Mesenchymal stem cell (in vitro differentiated cells and primary cell): ENCODE measurements at regions not wholly inside any gene's neighbourhood (a gene's known extent, or its start where the extent isn't known, plus 50 kb on each side); places are given as distances from the start of the nearest gene placed in this dataset.

Experiments used
- DNase-seq: peaks from one replicate; pipeline ENCODE4 v3.0.0-alpha.2; 2013
- H2AFZ ChIP-seq: one replicate; pipeline ENCODE4 v1.6.1; 2013; ENCODE audit warnings: low read depth, mild to moderate bottlenecking, control low read depth, inconsistent platforms, low read length, moderate library complexity
- H2AK5ac ChIP-seq: 2 replicates; pipeline ENCODE4 v1.6.1; 2013; ENCODE audit warnings: low read length, moderate library complexity, mild to moderate bottlenecking, inconsistent platforms; ENCODE audit not compliant: severe bottlenecking
- H2BK120ac ChIP-seq: one replicate; pipeline ENCODE4 v1.6.1; 2013; ENCODE audit warnings: low read depth, mild to moderate bottlenecking, inconsistent platforms, low read length, moderate library complexity
- H2BK12ac ChIP-seq, 2 experiments: one replicate each; pipeline ENCODE4 v1.6.1; 2013; ENCODE audit warnings: inconsistent platforms in 2 of 2, low read length in 2 of 2, mild to moderate bottlenecking in 2 of 2, moderate library complexity in 2 of 2, control low read depth in 1 of 2
- H2BK15ac ChIP-seq: one replicate; pipeline ENCODE4 v1.6.1; 2013; ENCODE audit warnings: mild to moderate bottlenecking, low read depth, inconsistent platforms; ENCODE audit not compliant: poor library complexity, severe bottlenecking
- H2BK5ac ChIP-seq: 2 replicates; pipeline ENCODE4 v1.6.1; 2013; ENCODE audit warnings: low read depth, mild to moderate bottlenecking, low read length, control low read depth, inconsistent platforms; ENCODE audit not compliant: poor library complexity, severe bottlenecking
- H3K14ac ChIP-seq, 2 experiments: one replicate each; pipeline ENCODE4 v1.6.1; 2013; ENCODE audit warnings: inconsistent platforms in 2 of 2, low read length in 2 of 2, control low read depth in 1 of 2, mild to moderate bottlenecking in 1 of 2, moderate library complexity in 1 of 2
- H3K18ac ChIP-seq, 2 experiments: one replicate each; pipeline ENCODE4 v1.6.1; 2013; ENCODE audit warnings: inconsistent platforms in 2 of 2, low read length in 2 of 2, control low read depth in 1 of 2, low read depth in 1 of 2, mild to moderate bottlenecking in 1 of 2
- H3K23ac ChIP-seq, 2 experiments: one replicate each; pipeline ENCODE4 v1.6.1; 2013; ENCODE audit warnings: inconsistent platforms in 2 of 2, low read length in 2 of 2, mild to moderate bottlenecking in 2 of 2, moderate library complexity in 2 of 2, control low read depth in 1 of 2
- H3K27ac ChIP-seq: 2 replicates; pipeline ENCODE4 v1.5.1; 2013; ENCODE audit warnings: mild to moderate bottlenecking, moderate library complexity, low read length, control low read depth, inconsistent platforms; ENCODE audit not compliant: poor library complexity, severe bottlenecking
- H3K27me3 ChIP-seq, 2 experiments: 2 replicates each; pipeline versions ENCODE4 v1.6.1 to v1.7.0; 2013; ENCODE audit warnings: low read length in 2 of 2, mild to moderate bottlenecking in 2 of 2, moderate library complexity in 2 of 2, control low read depth in 1 of 2, inconsistent platforms in 1 of 2; ENCODE audit not compliant: control insufficient read depth in 1 of 2, insufficient read depth in 1 of 2
- H3K36me3 ChIP-seq, 2 experiments: 2 replicates each; pipeline versions ENCODE4 v1.6.1 to v1.7.0; 2013; ENCODE audit warnings: low read length in 2 of 2, control low read depth in 1 of 2, inconsistent platforms in 1 of 2, low read depth in 1 of 2, mild to moderate bottlenecking in 1 of 2; ENCODE audit not compliant: insufficient read depth in 2 of 2, control insufficient read depth in 1 of 2
- H3K4ac ChIP-seq, 2 experiments: one replicate each; pipeline ENCODE4 v1.6.1; 2013; ENCODE audit warnings: inconsistent platforms in 2 of 2, low read length in 2 of 2, mild to moderate bottlenecking in 2 of 2, moderate library complexity in 2 of 2, control low read depth in 1 of 2, low read depth in 1 of 2
- H3K4me1 ChIP-seq: 2 replicates; pipeline ENCODE4 v1.6.1; 2013; ENCODE audit warnings: low read depth, low read length, control low read depth; ENCODE audit not compliant: control insufficient read depth, insufficient read depth
- H3K4me2 ChIP-seq: 2 replicates; pipeline ENCODE4 v1.6.1; 2013; ENCODE audit warnings: low read length, mild to moderate bottlenecking, inconsistent platforms; ENCODE audit not compliant: poor library complexity, severe bottlenecking
- H3K4me3 ChIP-seq, 2 experiments: 2 replicates each; pipeline versions ENCODE4 v1.5.1 to v1.7.0; 2013; ENCODE audit warnings: low read length in 2 of 2, mild to moderate bottlenecking in 2 of 2, control low read depth in 1 of 2, low read depth in 1 of 2; ENCODE audit not compliant: insufficient read depth in 1 of 2
- H3K79me1 ChIP-seq: replicated peaks from 2 replicates; pipeline ENCODE4 v1.6.1; 2013; ENCODE audit warnings: mild to moderate bottlenecking, control low read depth, low read length, inconsistent platforms; ENCODE audit not compliant: poor library complexity, severe bottlenecking
- H3K9ac ChIP-seq: 2 replicates; pipeline ENCODE4 v1.7.0; 2013; ENCODE audit warnings: mild to moderate bottlenecking, low read length, moderate library complexity
- H3K9me3 ChIP-seq: 2 replicates; pipeline ENCODE4 v1.7.0; 2013; ENCODE audit warnings: mild to moderate bottlenecking, low read length; ENCODE audit not compliant: control insufficient read depth
- H4K8ac ChIP-seq: one replicate; pipeline ENCODE4 v1.6.1; 2013; ENCODE audit warnings: inconsistent platforms, mild to moderate bottlenecking, low read length, moderate library complexity
- H4K91ac ChIP-seq: one replicate; pipeline ENCODE4 v1.6.1; 2013; ENCODE audit warnings: mild to moderate bottlenecking, low read length, inconsistent platforms
- WGBS: methylation state at CpG from one replicate; pipeline ENCODE4 v1.1.7; 2013; ENCODE audit warnings: mixed read lengths; 5-methylcytosine and 5-hydroxymethylcytosine counted together

GRCh38 chr5:2111569-2112105 lies 228.9 kb upstream of the IRX4 start:
- H3K4ac ChIP-seq: no peak overlapping the region
- H2BK5ac ChIP-seq: no peak overlapping the region
- no peak overlapping the region for H4K8ac ChIP-seq
- no peaks in the 10 kb centered on the region for H3K27me3 ChIP-seq
- no peak overlapping the region for H3K9ac ChIP-seq
- no peak overlapping the region for H3K18ac ChIP-seq
- peaks cover 1% of the 10 kb centered on the region for H3K4me1 ChIP-seq
- H2BK15ac ChIP-seq: no peak overlapping the region
- no peak overlapping the region for H2AFZ ChIP-seq
- WGBS: 90% methylated on average over 36 of the region's 36 CpGs
- no peak overlapping the region for H2BK12ac ChIP-seq
- H4K91ac ChIP-seq: no peak overlapping the region
- H3K36me3 ChIP-seq: no peaks in the 10 kb centered on the region
- H2AK5ac ChIP-seq: no peak overlapping the region
- no peak overlapping the region for H2BK120ac ChIP-seq
- no peak overlapping the region for H3K27ac ChIP-seq
- no peaks in the 10 kb centered on the region for H3K79me1 ChIP-seq
- peaks cover 10% of the 10 kb centered on the region for H3K9me3 ChIP-seq
- no peak overlapping the region for H3K23ac ChIP-seq
- H3K4me3 ChIP-seq: no peak overlapping the region
- H3K14ac ChIP-seq: no peak overlapping the region
- no peak for DNase-seq
- no peak overlapping the region for H3K4me2 ChIP-seq

GRCh38 chr5:2110934-2111462 lies 228.3 kb upstream of the IRX4 start:
- Histone ChIP-seq H3K9me3 (peaks cover 16% of the 10 kb centered on the region), H3K18ac (no peak overlapping the region), H3K9ac (no peak overlapping the region), H3K14ac (no peak overlapping the region), H3K27me3 (no peaks in the 10 kb centered on the region), H3K79me1 (no peaks in the 10 kb centered on the region), H3K4ac (no peak overlapping the region), H3K4me2 (no peak overlapping the region), H2BK12ac (no peak overlapping the region), H2AFZ (no peak overlapping the region), H2BK5ac (no peak overlapping the region), H3K27ac (no peak overlapping the region), H3K4me3 (no peak overlapping the region), H2BK120ac (no peak overlapping the region), H2BK15ac (no peak overlapping the region), H3K36me3 (no peaks in the 10 kb centered on the region), H3K23ac (no peak overlapping the region), H2AK5ac (no peak overlapping the region), H4K91ac (no peak overlapping the region), H3K4me1 (peaks cover 1% of the 10 kb centered on the region), H4K8ac (no peak overlapping the region)
- DNase-seq: no peak
- WGBS: 92% methylated on average over 17 of the region's 17 CpGs

- Histone ChIP-seq H3K27me3 (no peaks in the 10 kb centered on the region), H3K9ac (no peak overlapping the region), H2AK5ac (no peak overlapping the region), H2AFZ (no peak overlapping the region), H3K14ac (no peak overlapping the region), H3K4ac (no peak overlapping the region), H4K8ac (no peak overlapping the region), H3K18ac (no peak overlapping the region), H2BK15ac (no peak overlapping the region), H4K91ac (no peak overlapping the region), H3K27ac (no peak overlapping the region), H2BK120ac (no peak overlapping the region), H3K4me3 (no peak overlapping the region), H3K36me3 (no peaks in the 10 kb centered on the region), H2BK12ac (no peak overlapping the region), H3K4me2 (no peak overlapping the region), H3K79me1 (no peaks in the 10 kb centered on the region), H3K9me3 (peaks cover 17% of the 10 kb centered on the region), H3K23ac (no peak overlapping the region), H2BK5ac (no peak overlapping the region), H3K4me1 (peaks cover 1% of the 10 kb centered on the region)
- WGBS: 84% methylated on average over 19 of the region's 19 CpGs
- no peak for DNase-seq
Measured at GRCh38 chr5:2110137-2110933, 227.6 kb upstream of the IRX4 start.

GRCh38 chr5:2109566-2109965 lies 226.8 kb upstream of the IRX4 start:
- no peak overlapping the region for H4K91ac ChIP-seq
- H3K9me3 ChIP-seq: peaks cover 17% of the 10 kb centered on the region
- H3K9ac ChIP-seq: no peak overlapping the region
- H2BK5ac ChIP-seq: no peak overlapping the region
- no peak overlapping the region for H3K14ac ChIP-seq
- no peak overlapping the region for H2BK15ac ChIP-seq
- peaks cover 1% of the 10 kb centered on the region for H3K4me1 ChIP-seq
- no peak overlapping the region for H3K18ac ChIP-seq
- H2BK12ac ChIP-seq: no peak overlapping the region
- no peak overlapping the region for H3K27ac ChIP-seq
- H2AK5ac ChIP-seq: no peak overlapping the region
- H3K36me3 ChIP-seq: no peaks in the 10 kb centered on the region
- no peak overlapping the region for H4K8ac ChIP-seq
- no peak overlapping the region for H2AFZ ChIP-seq
- no peak overlapping the region for H2BK120ac ChIP-seq
- H3K79me1 ChIP-seq: no peaks in the 10 kb centered on the region
- H3K4me2 ChIP-seq: no peak overlapping the region
- no peak for DNase-seq
- no peak overlapping the region for H3K4ac ChIP-seq
- H3K4me3 ChIP-seq: no peak overlapping the region
- H3K23ac ChIP-seq: no peak overlapping the region
- WGBS: 58% methylated on average over 2 of the region's 5 CpGs
- no peaks in the 10 kb centered on the region for H3K27me3 ChIP-seq
